SK-N-MC (cell line): ENCODE measurements at regions not wholly inside any gene's neighbourhood (a gene's known extent, or its start where the extent isn't known, plus 50 kb on each side); places are given as distances from the start of the nearest gene placed in this dataset.

ENCODE experiments used
- EZH2 ChIP-seq: fragments of 200-600 bp; sonication (generic); IDR thresholded peaks from one replicate; pipeline ENCODE4 v1.6.1; 2017; ENCODE audit warnings: antibody characterized with exemption
- FOXP2 ChIP-seq: optimal IDR thresholded peaks from 2 replicates; pipeline ENCODE3; 2011; ENCODE audit warnings: mild to moderate bottlenecking, moderate library complexity; ENCODE audit not compliant: insufficient read depth; ENCODE audit errors: extremely low read length, control extremely low read depth
- POLR2AphosphoS5 ChIP-seq: IDR thresholded peaks from 2 replicates; pipeline ENCODE4 v1.6.1; 2012; ENCODE audit warnings: mild to moderate bottlenecking, low read depth, low read length, borderline replicate concordance

GRCh38 chr10:33653584-33654367 lies 319.3 kb upstream of the NRP1 start:
- no peak for TF ChIP-seq POLR2AphosphoS5
- TF ChIP-seq EZH2: no peak
- TF ChIP-seq FOXP2: no peak
